ENCODE measurements at regions not wholly inside any gene's neighbourhood (a gene's known extent, or its start where the extent isn't known, plus 50 kb on each side); places are given as distances from the start of the nearest gene placed in this dataset.

GRCh38 chr10:114885443-114885842 is 52.6 kb upstream of the TRUB1 start:
- Histone ChIP-seq H3K79me2 (ENCODE audit: insufficient read depth, low read length) (no peaks in the 10 kb centered on the region), H3K4me3 (replicated peaks in 1 of 3; ENCODE audit: low read depth in 2 of 3, low read length in 3 of 3) (no peak overlapping the region), H4K20me1 (ENCODE audit: insufficient read depth, low read length) (no peaks in the 10 kb centered on the region), H3K27me3 (ENCODE audit: control insufficient read depth in 2 of 2, insufficient read depth in 2 of 2, low read length in 2 of 2) (no peaks in the 10 kb centered on the region), H2AFZ (ENCODE audit: insufficient read depth, low read depth, low read length, poor library complexity, severe bottlenecking) (no peak overlapping the region), H3K36me3 (replicated peaks in 1 of 2; ENCODE audit: control insufficient read depth in 1 of 2, insufficient read depth in 2 of 2, low read length in 2 of 2) (no peaks in the 10 kb centered on the region), H3K4me1 (ENCODE audit: control insufficient read depth in 1 of 2, insufficient read depth in 2 of 2, low read length in 2 of 2) (no peaks in the 10 kb centered on the region), H3K9ac (ENCODE audit: insufficient read depth, low read length, poor library complexity, severe bottlenecking) (no peak overlapping the region), H3K4me2 (replicated peaks; ENCODE audit: extremely low read depth, low read length, poor library complexity, severe bottlenecking) (no peak overlapping the region), H3K27ac (ENCODE audit: low read depth in 1 of 2, low read length in 2 of 2) (no peak overlapping the region), H3K9me3 (replicated peaks in 1 of 2; ENCODE audit: control insufficient read depth in 1 of 2, insufficient read depth in 1 of 2, low read length in 2 of 2) (no peaks in the 10 kb centered on the region)
- DNase-seq, result no peak
- Mint-ChIP-seq H3K27me3 (ENCODE audit: low read depth in 3 of 3) (peaks cover 1 to 6% (median 3%) of the 10 kb centered on the region in 3 donors), H3K4me1 (no peaks in the 10 kb centered on the region), H3K4me3 (no peak overlapping the region), H3K27ac (no peak overlapping the region), H3K9me3 (no peaks in the 10 kb centered on the region), H3K36me3 (no peaks in the 10 kb centered on the region)
- intact Hi-C loops (cut with micrococcal nuclease), result no loop called here
- no CpG with 5 or more reads among the region's 2 CpGs for WGBS (ENCODE audit: insufficient coverage)
- no peak for TF ChIP-seq CTCF (IDR thresholded peaks at IDR 0.05)

Data from CD14-positive monocyte (primary cell).